OCI-LY7 (cell line): ENCODE measurements at regions not wholly inside any gene's neighbourhood (a gene's known extent, or its start where the extent isn't known, plus 50 kb on each side); places are given as distances from the start of the nearest gene placed in this dataset.
"Not testable (repeated sequence)": the region's sequence is repeated elsewhere in the genome, so short reads cannot be mapped to it uniquely, and the experiment has no call there.

Experiments used
- BruUV-seq: library from RNA; stranded (reverse); fragments of 400-500 nt; replicated peaks from 2 replicates; lab custom pipeline; 2021; lab: Mats Ljungman, UMichigan
- CTCF ChIA-PET: fragments of 300-600 bp; sonication (Branson Sonifier 250); formaldehyde crosslinking; loops from one replicate; lab custom pipeline; 2022; ENCODE audit warnings: antibody characterized with exemption; ENCODE audit not compliant: unreplicated experiment; lab: Charles Lee
- POLR2A ChIA-PET: fragments of 300-600 bp; sonication (Branson Sonifier 250); formaldehyde crosslinking; loops from one replicate; lab custom pipeline; 2022; ENCODE audit warnings: antibody characterized with exemption; lab: Charles Lee
- DNase-seq: peaks from one replicate; pipeline ENCODE4 v3.0.0-alpha.2; 2015; ENCODE audit warnings: low spot score
- H2AFZ ChIP-seq: fragments of 200-600 bp; sonication (generic), shearing (Covaris generic); 2 replicates; pipeline ENCODE4 v1.6.1; 2014; ENCODE audit warnings: mild to moderate bottlenecking, antibody characterized with exemption, low read length, moderate library complexity
- H3K27ac ChIP-seq: fragments of 200-600 bp; sonication (generic); 2 replicates; pipeline ENCODE4 v1.5.1; 2014; ENCODE audit warnings: mixed run types, low read depth, mild to moderate bottlenecking, moderate library complexity, low read length, inconsistent platforms; ENCODE audit not compliant: poor library complexity, severe bottlenecking
- H3K36me3 ChIP-seq: fragments of 200-600 bp; sonication (generic); 2 replicates; pipeline ENCODE4 v1.6.1; 2014; ENCODE audit warnings: mild to moderate bottlenecking, antibody characterized with exemption, low read length, moderate library complexity, mixed read lengths; ENCODE audit not compliant: insufficient read depth
- H3K4me1 ChIP-seq: fragments of 200-600 bp; sonication (generic); 2 replicates; pipeline ENCODE4 v1.5.1; 2014; ENCODE audit warnings: mild to moderate bottlenecking, low read length; ENCODE audit not compliant: insufficient read depth, poor library complexity, severe bottlenecking
- H3K4me2 ChIP-seq: fragments of 200-600 bp; sonication (generic); 2 replicates; pipeline ENCODE4 v1.6.1; 2014; ENCODE audit warnings: mild to moderate bottlenecking, low read length
- H3K4me3 ChIP-seq: fragments of 200-600 bp; sonication (generic); 2 replicates; pipeline ENCODE4 v1.5.1; 2014; ENCODE audit warnings: mild to moderate bottlenecking, low read depth, low read length; ENCODE audit not compliant: poor library complexity, severe bottlenecking
- H3K79me2 ChIP-seq: fragments of 200-600 bp; sonication (generic); 2 replicates; pipeline ENCODE4 v1.6.1; 2016; ENCODE audit warnings: low read depth, mild to moderate bottlenecking, low read length, moderate library complexity, mixed read lengths; ENCODE audit not compliant: insufficient read depth
- H3K9me2 ChIP-seq: fragments of 200-600 bp; sonication (generic); 2 replicates; pipeline ENCODE4 v1.6.1; 2016; ENCODE audit warnings: mild to moderate bottlenecking, low read length, mixed read lengths; ENCODE audit not compliant: insufficient read depth
- H3K9me3 ChIP-seq: fragments of 200-600 bp; sonication (generic); 2 replicates; pipeline ENCODE4 v1.6.1; 2014; ENCODE audit warnings: mild to moderate bottlenecking, mixed run types, low read length, mixed read lengths
- H4K20me1 ChIP-seq: fragments of 200-600 bp; sonication (generic); 2 replicates; pipeline ENCODE4 v1.6.1; 2014; ENCODE audit warnings: mild to moderate bottlenecking, antibody characterized with exemption, low read length, moderate library complexity, mixed read lengths; ENCODE audit not compliant: insufficient read depth
- intact Hi-C: fragments of 100-400 bp; cut with micrococcal nuclease; formaldehyde crosslinking; loops from one replicate; pipeline ENCODE4 v1.10.0; 2022; ENCODE audit not compliant: unreplicated experiment

DNA sequence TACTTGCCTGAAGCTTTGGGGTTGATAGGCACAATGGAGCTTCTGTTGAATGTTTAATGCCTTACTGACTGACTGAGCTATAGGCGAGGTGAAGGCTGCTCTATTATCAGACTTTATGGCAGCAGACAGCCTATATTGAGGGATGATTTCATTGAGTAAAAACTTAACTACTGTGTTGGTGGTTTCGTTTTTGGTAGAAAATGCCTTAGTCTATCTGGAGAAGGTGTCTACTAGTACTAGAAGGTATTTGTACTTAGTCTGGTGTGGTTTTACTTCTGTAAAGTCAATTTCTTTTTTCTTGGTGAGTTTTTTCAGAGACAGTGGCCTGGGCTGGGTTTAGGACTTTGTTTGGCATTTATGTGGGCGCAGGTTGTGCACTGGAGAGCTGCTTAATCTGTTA is 97.2 kb downstream of the ALG1L2 start:
- POLR2A ChIA-PET, H3K36me3 ChIP-seq, H3K79me2 ChIP-seq, BruUV-seq, H3K9me2 ChIP-seq, DNase-seq, H4K20me1 ChIP-seq, H3K9me3 ChIP-seq, H3K4me3 ChIP-seq, intact Hi-C loops, CTCF ChIA-PET, H3K27ac ChIP-seq: not testable (repeated sequence)
- Histone ChIP-seq H2AFZ (peak overlapping the region; percentile 95), H3K4me2 (0 out of 2 replicates have a peak overlapping the region, but pooled peaks have one; percentile 20), H3K4me1 (peaks cover 29% of the 10 kb centered on the region)

GRCh38 chr3:130179353-130179970 is 97.8 kb downstream of the ALG1L2 start:
- Histone ChIP-seq H3K27ac (peak overlapping the region; percentile 52), H3K4me2 (peak overlapping the region; percentile 82), H3K4me1 (peaks cover 29% of the 10 kb centered on the region), H2AFZ (peak overlapping the region; percentile 95; the same call in 1 of the 2 replicates), H3K4me3 (peak overlapping the region; percentile 56)
- H3K79me2 ChIP-seq, H3K9me3 ChIP-seq, BruUV-seq, H3K9me2 ChIP-seq, CTCF ChIA-PET, H3K36me3 ChIP-seq, H4K20me1 ChIP-seq, intact Hi-C loops: not testable (repeated sequence)
- POLR2A ChIA-PET: interaction anchor here (0.6 kb wide), 2 partner anchors 109 to 367 kb away, joined by 3 to 4 read pairs; no protein-coding TSS in a partner anchor
- DNase-seq: peak; percentile 68

DNA sequence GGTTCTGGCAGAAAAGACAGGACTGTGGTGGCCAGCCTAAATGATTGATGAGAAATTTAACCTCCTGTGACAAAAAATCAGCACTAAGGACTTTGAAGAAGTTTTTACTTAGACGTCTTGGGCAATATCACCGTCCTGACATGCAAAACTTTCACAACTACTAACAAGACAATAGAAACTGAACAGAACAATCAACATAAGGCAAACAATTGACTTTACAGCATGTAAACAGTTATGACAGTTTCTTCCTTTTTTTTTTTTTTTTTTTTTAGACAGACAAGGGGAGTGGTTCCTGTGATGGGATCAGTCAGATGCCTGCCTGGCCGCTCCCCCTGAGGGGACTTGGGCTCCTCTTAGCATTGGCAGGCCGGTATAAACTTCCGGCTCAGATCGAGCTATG is 100.8 kb downstream of the ALG1L2 start:
- H3K9me3 ChIP-seq, H3K79me2 ChIP-seq, H3K4me3 ChIP-seq, BruUV-seq, H3K36me3 ChIP-seq, DNase-seq, H3K4me2 ChIP-seq, intact Hi-C loops, POLR2A ChIA-PET, H3K9me2 ChIP-seq, CTCF ChIA-PET, H3K27ac ChIP-seq, H4K20me1 ChIP-seq, H2AFZ ChIP-seq: not testable (repeated sequence)
- peaks cover 19% of the 10 kb centered on the region for H3K4me1 ChIP-seq

DNA sequence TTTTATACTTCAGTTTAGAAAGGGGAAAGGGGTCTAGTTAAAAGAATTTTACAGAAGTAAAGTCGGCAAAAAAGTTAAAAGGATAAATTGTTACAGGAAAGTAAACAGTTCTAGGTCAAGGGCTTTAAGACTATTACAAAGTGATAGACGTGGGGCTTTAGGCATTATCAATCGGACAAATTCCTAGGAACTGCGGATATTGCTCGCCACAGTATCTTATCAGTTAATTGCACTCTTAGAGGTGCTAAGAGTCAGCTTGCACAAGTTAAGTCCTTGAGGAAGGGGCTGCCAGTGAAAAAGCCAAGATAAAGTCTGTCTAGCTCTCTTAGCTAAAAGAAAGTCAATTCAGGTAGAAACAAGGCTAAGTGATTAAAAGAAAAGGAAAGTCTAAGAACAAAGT is 102.1 kb downstream of the ALG1L2 start:
- H3K4me3 ChIP-seq, BruUV-seq, H4K20me1 ChIP-seq, DNase-seq, H2AFZ ChIP-seq, intact Hi-C loops, H3K79me2 ChIP-seq, H3K9me3 ChIP-seq, H3K4me2 ChIP-seq, CTCF ChIA-PET, POLR2A ChIA-PET, H3K36me3 ChIP-seq, H3K27ac ChIP-seq, H3K9me2 ChIP-seq: not testable (repeated sequence)
- peaks cover 16% of the 10 kb centered on the region for H3K4me1 ChIP-seq

- H3K4me1 ChIP-seq, H3K79me2 ChIP-seq, H3K4me2 ChIP-seq, H2AFZ ChIP-seq, CTCF ChIA-PET, H3K9me3 ChIP-seq, DNase-seq, H4K20me1 ChIP-seq, H3K27ac ChIP-seq, H3K4me3 ChIP-seq, BruUV-seq, intact Hi-C loops, H3K36me3 ChIP-seq, H3K9me2 ChIP-seq: not testable (repeated sequence)
- POLR2A ChIA-PET: interaction anchor here (0.6 kb wide), 1 partner anchor 1168 kb away, joined by 3 read pairs; no protein-coding TSS in a partner anchor
Measured at GRCh38 chr3:130184152-130185024, 102.8 kb downstream of the ALG1L2 start.

GRCh38 chr3:130201272-130201671 is 119.6 kb downstream of the ALG1L2 start:
- H4K20me1 ChIP-seq, H2AFZ ChIP-seq, H3K9me2 ChIP-seq, POLR2A ChIA-PET, BruUV-seq, H3K4me3 ChIP-seq, DNase-seq, CTCF ChIA-PET, H3K4me2 ChIP-seq, H3K36me3 ChIP-seq, H3K4me1 ChIP-seq, intact Hi-C loops, H3K9me3 ChIP-seq, H3K27ac ChIP-seq, H3K79me2 ChIP-seq: not testable (repeated sequence)
